Glomerular endothelial cell (primary cell): ENCODE measurements at regions not wholly inside any gene's neighbourhood (a gene's known extent, or its start where the extent isn't known, plus 50 kb on each side); places are given as distances from the start of the nearest gene placed in this dataset.
"Not testable (repeated sequence)": the region's sequence is repeated elsewhere in the genome, so short reads cannot be mapped to it uniquely, and the experiment has no call there.

Experiments used
- DNase-seq: peaks from one replicate; pipeline ENCODE4 v3.0.0-alpha.2; 2011; ENCODE audit warnings: low read depth, low spot score; ENCODE audit errors: extremely low read depth

DNA sequence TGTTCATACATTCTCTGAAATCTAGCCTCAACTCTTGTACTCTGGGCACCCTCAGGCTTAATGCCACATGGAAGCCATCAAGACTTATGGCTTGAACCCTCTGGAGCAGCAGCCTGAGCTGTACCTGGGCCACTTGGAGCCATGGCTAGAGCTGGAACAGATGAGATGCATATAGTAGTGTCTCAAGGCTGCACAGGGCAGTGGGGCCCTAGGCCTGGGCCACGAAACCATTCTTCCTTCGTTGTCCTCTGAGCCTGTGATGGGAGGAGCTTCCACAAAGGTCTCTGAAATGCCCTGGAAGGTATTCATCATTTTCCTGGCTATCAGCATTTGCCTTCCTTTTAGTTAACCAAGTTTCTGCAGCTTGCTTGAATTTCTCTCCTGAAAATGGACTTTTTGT lies 1427.2 kb upstream of the PCDH10 start:
- DNase-seq: no peak

DNA sequence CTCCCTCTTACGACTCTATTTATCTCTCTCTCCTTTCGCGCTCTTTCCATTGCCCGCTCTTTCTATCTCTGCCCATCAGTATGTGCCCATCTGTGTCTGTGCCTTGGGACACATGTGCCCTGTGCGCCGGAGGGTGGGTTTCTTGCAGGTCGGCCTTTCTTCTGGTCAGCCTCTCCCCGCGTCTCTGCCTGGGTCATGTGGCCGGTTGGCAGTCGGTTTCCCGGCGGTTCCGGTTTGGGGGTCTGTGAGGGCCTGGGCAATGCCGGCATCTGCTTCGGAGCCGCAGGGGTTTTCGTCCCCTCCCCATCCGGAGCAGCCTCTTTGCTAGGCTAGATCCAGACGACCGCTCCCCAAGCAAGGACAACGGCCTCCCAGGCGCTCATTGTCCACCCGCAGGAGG lies 1426.0 kb upstream of the PCDH10 start:
- not testable (repeated sequence) for DNase-seq

DNA sequence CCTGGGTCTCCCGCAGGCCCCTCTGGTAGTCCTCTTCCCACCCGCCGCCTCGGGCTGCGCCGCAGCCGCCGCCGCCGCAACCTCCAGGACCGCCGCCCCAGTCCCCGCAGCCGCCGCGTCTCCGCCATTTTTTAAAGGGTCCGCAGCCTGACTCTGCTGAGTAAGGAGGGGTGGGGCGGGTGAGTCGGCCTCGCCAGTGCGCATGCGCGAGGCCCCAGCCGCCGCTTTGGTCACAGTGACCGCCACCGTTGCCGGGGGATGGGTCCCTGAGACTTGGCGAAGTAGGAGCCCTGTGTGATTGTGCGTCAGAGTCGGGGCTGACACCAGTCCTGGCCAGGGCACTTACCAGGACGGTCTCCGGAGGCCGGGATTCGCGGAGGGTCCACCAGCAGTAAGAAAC lies 1424.2 kb upstream of the PCDH10 start:
- not testable (repeated sequence) for DNase-seq

DNA sequence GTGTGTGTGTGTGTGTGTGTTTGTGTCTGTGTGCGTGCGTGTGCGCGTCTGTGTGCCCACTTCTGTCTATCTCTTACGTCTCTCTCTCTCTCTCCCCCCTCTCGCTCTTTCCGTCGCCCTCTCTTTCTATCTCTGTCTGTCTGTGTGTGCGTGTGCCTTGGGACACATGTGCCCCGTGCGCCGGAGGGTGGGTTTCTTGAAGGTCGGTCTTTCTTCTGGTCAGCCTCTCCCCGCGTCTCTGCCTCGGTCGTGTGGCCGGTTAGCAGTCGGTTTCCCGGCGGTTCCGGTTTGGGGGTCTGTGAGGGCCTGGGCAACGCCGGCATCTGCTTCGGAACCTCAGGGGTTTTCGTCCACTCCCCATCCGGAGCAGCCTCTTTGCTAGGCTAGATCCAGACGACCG lies 1423.6 kb upstream of the PCDH10 start:
- not testable (repeated sequence) for DNase-seq

DNA sequence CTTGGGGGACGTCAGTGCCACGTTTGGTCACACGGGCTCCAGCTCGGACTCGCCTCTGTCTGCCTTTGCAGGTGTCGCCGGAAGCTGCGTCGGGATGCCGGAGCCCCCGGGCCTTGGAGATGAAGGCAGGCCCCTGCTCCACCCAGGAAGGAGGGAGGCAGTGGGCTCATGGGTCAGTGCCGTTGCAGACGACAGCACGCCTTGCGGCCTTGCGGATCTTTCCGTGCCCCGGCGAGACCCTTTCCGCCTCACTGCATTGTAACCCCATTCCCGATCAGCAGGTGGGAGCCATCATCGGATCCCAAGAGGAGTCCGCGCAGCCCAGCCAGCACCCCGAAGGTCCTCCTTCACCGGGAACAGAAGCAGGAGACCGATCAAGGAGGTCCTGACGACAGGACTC lies 1422.2 kb upstream of the PCDH10 start:
- DNase-seq: not testable (repeated sequence)

DNA sequence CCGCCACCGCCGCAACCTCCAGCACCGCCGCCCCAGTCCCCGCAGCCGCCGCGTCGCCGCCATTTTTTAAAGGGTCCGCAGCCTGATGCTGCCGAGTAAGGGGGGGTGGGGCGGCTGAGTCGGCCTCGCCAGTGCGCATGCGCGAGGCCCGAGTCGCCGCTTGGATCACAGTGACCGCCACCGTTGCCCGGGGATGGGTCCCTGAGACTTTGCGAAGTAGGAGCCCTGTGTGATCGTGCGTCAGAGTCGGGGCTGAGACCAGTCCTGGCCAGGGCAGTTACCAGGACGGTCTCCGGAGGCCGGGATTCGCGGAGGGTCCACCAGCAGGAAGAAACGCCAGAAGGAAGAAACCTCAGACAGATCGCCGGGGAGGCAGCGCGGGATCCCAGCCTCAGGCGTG lies 1421.7 kb upstream of the PCDH10 start:
- not testable (repeated sequence) for DNase-seq

DNA sequence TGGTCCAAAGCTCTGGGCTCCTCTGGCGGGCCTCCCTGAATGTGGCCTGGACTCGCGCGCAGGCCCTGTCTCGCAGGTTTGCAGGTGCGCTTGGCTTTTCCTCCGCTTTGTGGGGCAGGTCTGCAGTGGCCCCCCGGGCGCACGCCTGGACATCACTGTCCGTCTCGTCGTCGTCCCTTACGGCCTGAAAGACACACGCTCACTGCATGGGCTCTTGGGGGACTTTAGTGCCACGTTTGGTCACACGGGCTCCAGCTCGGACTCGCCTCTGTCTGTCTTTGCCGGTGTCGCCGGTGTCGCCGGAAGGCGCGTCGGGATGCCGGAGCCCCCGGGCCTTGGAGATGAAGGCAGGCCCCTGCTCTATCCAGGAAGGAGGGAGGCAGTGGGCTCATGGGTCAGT lies 1419.9 kb upstream of the PCDH10 start:
- not testable (repeated sequence) for DNase-seq

DNA sequence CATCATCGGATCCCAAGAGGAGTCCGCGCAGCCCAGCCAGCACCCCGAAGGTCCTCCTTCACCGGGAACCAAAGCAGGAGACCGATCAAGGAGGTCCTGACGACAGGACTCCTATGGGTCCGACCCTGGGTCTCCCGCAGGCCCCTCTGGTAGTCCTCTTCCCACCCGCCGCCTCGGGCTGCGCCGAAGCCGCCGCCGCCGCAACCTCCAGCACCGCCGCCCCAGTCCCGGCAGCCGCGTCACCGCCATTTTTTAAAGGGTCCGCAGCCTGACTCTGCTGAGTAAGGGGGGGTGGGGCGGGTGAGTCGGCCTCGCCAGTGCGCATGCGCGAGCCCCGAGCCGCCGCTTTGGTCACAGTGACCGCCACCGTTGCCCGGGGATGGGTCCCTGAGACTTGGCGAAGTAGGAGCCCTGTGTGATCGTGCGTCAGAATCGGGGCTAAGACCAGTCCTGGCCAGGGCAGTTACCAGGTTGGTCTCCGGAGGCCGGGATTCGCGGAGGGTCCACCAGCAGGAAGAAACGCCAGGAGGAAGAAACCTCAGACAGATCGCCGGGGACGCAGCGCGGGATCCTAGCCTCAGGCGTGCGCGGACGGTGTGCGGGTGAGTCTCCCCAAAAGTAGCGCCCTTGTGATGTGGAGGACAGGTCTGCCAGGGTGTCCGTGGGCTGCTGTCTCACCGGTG lies 1419.2 kb upstream of the PCDH10 start:
- DNase-seq: not testable (repeated sequence)

DNA sequence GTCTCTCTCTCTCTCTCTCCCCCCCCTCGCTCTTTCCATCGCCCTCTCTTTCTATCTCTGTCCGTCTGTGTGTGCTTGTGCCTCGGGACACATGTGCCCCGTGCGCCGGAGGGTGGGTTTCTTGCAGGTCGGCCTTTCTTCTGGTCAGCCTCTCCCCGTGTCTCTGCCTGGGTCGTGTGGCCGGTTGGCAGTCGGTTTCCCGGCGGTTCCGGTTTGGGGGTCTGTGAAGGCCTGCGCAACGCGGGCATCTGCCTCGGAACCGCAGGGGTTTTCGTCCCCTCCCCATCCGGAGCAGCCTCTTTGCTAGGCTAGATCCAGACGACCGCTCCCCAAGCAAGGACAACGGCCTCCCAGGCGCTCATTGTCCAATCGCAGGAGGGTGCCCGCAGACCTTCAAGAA lies 1418.5 kb upstream of the PCDH10 start:
- not testable (repeated sequence) for DNase-seq

DNA sequence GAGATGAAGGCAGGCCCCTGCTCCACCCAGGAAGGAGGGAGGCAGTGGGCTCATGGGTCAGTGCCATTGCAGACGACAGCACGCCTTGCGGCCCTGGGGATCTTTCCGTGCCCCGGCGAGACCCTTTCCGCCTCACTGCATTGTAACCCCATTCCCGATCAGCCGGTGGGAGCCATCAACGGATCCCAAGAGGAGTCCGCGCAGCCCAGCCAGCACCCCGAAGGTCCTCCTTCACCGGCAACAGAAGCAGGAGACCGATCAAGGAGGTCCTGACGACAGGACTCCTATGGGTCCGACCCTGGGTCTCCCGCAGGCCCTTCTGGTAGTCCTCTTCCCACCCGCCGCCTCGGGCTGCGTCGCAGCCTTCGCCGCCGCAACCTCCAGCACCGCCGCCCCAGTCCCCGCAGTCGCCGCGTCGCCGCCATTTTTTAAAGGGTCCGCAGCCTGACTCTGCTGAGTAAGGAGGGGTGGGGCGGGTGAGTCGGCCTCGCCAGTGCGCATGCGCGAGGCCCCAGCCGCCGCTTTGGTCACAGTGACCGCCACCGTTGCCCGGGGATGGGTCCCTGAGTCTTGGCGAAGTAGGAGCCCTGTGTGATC lies 1417.0 kb upstream of the PCDH10 start:
- not testable (repeated sequence) for DNase-seq

DNA sequence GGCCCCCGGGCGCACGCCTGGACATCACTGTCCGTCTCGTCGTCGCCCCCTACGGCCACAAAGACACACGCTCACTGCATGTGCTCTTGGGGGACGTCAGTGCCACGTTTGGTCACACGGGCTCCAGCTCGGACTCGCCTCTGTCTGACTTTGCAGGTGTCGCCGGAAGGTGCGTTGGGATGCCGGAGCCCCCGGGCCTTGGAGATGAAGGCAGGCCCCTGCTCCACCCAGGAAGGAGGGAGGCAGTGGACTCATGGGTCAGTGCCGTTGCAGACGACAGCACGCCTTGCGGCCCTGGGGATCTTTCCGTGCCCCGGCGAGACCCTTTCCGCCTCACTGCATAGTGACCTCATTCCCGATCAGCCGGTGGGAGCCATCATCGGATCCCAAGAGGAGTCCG lies 1414.8 kb upstream of the PCDH10 start:
- not testable (repeated sequence) for DNase-seq

DNA sequence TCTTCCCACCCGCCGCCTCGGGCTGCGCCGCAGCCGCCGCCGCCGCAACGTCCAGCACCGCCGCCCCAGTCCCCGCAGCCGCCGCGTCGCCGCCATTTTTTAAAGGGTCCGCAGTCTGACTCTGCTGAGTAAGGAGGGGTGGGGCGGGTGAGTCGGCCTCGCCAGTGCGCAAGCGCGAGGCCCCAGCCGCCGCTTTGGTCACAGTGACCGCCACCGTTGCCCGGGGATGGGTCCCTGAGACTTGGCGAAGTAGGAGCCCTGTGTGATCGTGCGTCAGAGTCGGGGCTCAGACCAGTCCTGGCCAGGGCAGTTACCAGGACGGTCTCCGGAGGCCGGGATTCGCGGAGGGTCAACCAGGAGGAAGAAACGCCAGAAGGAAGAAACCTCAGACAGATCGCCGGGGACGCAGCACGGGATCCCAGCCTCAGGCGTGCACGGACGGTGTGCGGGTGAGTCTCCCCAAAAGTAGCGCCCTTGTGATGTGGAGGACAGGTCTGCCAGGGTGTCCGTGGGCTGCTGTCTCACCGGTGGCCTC lies 1414.2 kb upstream of the PCDH10 start:
- DNase-seq: not testable (repeated sequence)

DNA sequence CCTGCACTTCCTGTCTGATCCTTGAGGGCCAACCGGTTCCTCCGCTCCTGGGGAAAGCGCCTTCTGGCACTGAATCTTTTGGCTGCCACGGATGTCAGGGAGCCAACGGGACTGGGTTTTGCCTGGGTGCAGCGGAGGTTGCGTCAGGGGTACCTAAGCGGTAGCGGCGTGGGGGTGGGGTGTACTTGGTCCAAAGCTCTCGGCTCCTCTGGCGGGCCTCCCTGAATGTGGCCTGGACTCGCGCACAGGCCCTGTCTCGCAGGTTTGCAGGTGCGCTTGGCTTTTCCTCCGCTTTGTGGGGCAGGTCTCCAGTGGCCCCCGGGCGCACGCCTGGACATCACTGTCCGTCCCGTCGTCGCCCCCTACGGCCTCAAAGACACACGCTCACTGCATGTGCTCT lies 1410.1 kb upstream of the PCDH10 start:
- not testable (repeated sequence) for DNase-seq

DNA sequence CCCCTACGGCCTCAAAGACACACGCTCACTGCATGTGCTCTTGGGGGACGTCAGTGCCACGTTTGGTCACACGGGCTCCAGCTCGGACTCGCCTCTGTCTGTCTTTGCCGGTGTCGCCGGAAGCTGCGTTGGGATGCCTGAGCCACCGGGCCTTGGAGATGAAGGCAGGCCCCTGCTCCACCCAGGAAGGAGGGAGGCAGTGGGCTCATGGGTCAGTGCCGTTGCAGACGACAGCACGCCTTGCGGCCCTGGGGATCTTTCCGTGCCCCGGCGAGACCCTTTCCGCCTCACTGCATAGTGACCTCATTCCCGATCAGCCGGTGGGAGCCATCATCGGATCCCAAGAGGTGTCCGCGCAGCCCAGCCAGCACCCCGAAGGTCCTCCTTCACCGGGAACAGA lies 1407.3 kb upstream of the PCDH10 start:
- not testable (repeated sequence) for DNase-seq

DNA sequence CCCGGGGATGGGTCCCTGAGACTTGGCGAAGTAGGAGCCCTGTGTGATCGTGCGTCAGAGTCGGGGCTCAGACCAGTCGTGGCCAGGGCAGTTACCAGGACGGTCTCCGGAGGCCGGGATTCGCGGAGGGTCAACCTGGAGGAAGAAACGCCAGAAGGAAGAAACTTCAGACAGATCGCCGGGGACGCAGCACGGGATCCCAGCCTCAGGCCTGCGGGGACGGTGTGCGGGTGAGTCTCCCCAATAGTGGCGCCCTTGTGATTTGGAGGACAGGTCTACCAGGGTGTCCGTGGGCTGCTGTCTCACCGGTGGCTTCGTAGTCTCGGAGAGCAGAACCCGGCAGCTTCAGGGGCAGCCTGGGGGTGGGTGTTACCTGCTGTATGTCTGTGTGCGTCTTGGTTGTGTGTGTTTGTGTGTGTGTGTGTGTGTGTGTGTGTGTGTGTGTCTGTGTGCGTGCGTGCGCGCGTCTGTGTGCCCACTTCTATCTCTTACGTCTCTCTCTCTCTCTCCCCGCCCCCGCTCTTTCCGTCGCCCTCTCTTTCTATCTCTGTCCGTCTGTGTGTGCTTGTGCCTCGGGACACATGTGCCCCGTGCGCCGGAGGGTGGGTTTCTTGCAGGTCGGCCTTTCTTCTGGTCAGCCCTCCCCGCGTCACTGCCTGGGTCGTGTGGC lies 1406.4 kb upstream of the PCDH10 start:
- not testable (repeated sequence) for DNase-seq

DNA sequence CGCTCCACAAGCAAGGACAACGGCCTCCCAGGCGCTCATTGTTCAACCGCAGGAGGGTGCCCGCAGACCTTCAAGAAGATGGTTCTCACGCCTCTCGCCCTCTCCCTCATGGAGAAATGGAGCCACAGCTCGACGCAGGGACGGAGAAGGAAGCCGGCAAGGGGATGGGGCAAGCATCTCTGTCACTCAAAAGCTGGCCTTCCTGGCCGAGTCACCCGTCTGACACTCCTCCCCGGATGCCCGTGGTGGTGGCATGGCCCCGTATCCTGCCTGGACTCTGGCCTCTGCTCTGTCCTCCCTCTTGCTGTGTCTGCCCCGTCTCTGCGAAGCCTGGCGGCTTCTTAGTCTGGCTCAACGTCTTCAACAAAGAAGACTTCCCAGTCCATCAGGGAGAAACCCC lies 1405.7 kb upstream of the PCDH10 start:
- DNase-seq: not testable (repeated sequence)

DNA sequence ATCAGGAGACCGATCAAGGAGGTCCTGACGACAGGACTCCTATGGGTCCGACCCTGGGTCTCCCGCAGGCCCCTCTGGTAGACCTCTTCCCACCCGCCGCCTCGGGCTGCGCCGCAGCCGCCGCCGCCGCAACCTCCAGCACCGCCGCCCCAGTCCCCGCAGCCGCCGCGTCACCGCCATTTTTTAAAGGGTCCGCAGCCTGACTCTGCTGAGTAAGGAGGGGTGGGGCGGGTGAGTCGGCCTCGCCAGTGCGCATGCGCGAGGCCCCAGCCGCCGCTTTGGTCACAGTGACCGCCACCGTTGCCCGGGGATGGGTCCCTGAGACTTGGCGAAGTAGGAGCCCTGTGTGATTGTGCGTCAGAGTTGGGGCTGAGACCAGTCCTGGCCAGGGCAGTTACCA lies 1401.9 kb upstream of the PCDH10 start:
- not testable (repeated sequence) for DNase-seq

DNA sequence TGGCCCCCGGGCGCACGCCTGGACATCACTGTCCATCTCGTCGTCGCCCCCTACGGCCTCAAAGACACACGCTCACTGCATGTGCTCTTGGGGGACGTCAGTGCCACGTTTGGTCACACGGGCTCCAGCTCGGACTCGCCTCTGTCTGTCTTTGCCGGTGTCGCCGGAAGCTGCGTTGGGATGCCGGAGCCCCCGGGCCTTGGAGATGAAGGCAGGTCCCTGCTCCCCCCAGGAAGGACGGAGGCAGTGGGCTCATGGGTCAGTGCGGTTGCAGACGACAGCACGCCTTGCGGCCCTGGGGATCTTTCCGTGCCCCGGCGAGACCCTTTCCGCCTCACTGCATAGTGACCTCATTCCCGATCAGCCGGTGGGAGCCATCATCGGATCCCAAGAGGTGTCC lies 1399.9 kb upstream of the PCDH10 start:
- not testable (repeated sequence) for DNase-seq

DNA sequence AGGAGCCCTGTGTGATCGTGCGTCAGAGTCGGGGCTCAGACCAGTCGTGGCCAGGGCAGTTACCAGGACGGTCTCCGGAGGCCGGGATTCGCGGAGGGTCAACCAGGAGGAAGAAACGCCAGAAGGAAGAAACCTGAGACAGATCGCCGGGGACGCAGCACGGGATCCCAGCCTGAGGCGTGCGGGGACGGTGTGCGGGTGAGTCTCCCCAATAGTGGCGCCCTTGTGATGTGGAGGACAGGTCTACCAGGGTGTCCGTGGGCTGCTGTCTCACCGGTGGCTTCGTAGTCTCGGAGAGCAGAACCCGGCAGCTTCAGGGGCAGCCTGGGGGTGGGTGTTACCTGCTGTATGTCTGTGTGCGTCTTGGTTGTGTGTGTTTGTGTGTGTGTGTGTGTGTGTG lies 1399.1 kb upstream of the PCDH10 start:
- DNase-seq: not testable (repeated sequence)

DNA sequence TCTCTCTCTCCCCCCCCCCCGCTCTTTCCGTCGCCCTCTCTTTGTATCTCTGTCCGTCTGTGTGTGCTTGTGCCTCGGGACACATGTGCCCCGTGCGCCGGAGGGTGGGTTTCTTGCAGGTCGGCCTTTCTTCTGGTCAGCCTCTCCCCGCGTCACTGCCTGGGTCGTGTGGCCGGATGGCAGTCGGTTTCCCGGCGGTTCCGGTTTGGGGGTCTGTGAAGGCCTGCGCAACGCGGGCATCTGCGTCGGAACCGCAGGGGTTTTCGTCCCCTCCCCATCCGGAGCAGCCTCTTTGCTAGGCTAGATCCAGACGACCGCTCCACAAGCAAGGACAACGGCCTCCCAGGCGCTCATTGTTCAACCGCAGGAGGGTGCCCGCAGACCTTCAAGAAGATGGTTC lies 1398.6 kb upstream of the PCDH10 start:
- not testable (repeated sequence) for DNase-seq

DNA sequence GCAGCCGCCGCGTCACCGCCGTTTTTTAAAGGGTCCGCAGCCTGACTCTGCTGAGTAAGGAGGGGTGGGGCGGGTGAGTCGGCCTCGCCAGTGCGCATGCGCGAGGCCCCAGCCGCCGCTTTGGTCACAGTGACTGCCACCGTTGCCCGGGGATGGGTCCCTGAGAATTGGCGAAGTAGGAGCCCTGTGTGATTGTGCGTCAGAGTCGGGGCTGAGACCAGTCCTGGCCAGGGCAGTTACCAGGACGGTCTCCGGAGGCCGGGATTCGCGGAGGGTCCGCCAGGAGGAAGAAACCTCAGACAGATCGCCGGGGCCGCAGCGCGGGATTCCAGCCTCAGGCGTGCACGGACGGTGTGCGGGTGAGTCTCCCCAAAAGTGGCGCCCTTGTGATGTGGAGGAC lies 1386.9 kb upstream of the PCDH10 start:
- DNase-seq: not testable (repeated sequence)

DNA sequence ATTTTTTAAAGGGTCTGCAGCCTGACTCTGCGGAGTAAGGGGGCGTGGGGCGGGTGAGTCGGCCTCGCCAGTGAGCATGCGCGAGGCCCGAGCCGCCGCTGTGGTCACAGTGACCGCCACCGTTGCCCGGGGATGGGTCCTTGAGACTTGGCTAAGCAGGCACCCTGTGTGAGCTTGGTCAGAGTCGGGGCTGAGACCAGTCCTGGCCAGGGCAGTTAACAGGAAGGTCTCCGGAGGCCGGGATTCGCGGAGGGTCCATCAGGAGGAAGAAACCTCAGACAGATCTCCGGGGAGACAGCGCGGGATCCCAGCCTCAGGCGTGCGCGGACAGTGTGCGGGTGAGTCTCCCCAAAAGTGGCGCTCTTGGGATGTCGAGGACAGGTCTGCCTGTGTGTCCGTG lies 1384.4 kb upstream of the PCDH10 start:
- DNase-seq: no peak
